ENCODE measurements at regions not wholly inside any gene's neighbourhood (a gene's known extent, or its start where the extent isn't known, plus 50 kb on each side); places are given as distances from the start of the nearest gene placed in this dataset.

DNA sequence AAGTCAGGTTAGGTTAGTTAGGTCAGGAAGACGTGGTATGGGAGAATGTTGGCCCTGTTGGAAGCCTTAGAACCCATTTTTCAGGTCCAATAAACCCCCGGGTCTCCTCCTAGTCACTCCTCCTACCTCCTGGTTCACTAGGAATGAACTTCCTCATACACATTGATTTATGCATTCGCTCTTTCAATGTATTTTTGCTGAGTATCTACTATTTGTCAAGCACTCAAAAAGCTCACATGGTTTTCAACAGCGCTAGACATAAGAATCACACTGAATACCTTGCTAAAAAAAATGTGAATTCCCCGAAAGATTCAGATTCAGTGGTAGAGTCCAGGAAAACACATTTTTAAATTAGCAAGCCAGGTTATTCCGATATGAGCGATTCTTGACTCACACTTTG, 85.8 kb upstream of the LRRN2 start:
- WGBS (ENCODE audit: insufficient coverage, low coverage, low lambda C conversion rate, missing lambda C conversion rate) = 83% methylated on average over 7 of the region's 7 CpGs
- DNase-seq = no peak
- TF ChIP-seq CTCF (IDR thresholded peaks at IDR 0.05) (no peak), POLR2A (IDR thresholded peaks at IDR 0.05) (no peak)
- Histone ChIP-seq H3K27me3 (peaks cover 0 to 4% of the 10 kb centered on the region in 2 donors), H3K9me3 (no peaks in the 10 kb centered on the region), H3K4me3 (no peak overlapping the region), H3K4me1 (no peaks in the 10 kb centered on the region), H3K27ac (no peak overlapping the region), H3K36me3 (no peaks in the 10 kb centered on the region)
- intact Hi-C loops (cut with DNase I) = no loop called here
- ATAC-seq = no peak

DNA sequence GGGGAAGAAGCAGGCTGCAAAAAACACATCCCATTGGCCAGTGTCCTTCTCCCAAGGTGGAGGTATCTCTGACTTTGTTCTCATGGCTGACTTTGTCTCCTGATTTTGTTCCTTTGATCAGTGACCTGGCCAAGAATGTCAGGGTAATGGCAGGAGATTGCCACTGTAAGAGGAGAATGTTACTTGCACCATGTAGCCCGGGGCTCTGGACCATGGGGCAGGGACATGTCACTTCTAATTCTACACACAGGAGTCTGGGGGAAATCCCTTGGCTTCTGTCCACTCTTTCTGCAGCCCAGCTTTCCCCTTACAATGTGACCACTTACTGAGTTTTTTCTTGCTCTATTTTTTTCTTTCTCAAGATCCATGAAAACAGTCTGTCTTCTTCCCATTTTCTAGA, 87.7 kb upstream of the LRRN2 start:
- Histone ChIP-seq H3K27me3 (no peaks in the 10 kb centered on the region), H3K36me3 (no peaks in the 10 kb centered on the region), H3K27ac (no peak overlapping the region), H3K9me3 (no peaks in the 10 kb centered on the region), H3K4me3 (no peak overlapping the region), H3K4me1 (no peaks in the 10 kb centered on the region)
- ATAC-seq = no peak
- no peak for TF ChIP-seq CTCF (IDR thresholded peaks at IDR 0.05)
- TF ChIP-seq POLR2A (IDR thresholded peaks at IDR 0.05) = no peak
- no peak for DNase-seq
- intact Hi-C loops (cut with DNase I) = no loop called here
- 29% methylated on average over 1 of the region's 1 CpG for WGBS (ENCODE audit: insufficient coverage, low coverage, low lambda C conversion rate, missing lambda C conversion rate)

DNA sequence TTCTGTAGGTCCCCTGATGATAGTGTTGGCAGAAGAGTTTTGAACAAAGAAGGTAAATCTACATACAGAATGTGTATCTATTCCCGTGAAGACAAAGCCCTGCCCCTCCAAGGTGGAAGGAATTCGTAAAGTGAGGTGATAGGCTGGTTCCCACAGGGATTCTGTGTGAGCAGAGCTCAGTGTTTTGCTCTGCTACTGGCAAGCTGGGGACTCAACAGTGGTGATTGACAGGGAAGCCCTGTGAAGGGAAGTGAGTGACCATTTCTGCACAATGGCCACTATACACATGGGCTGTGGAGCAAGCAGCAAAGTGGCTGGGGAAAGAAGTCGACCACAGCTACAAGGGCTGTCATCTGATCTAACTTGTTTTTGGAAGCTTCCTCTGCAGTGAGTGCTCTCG, 90.0 kb upstream of the LRRN2 start:
- Histone ChIP-seq H3K4me3 (no peak overlapping the region), H3K27me3 (no peaks in the 10 kb centered on the region), H3K36me3 (no peaks in the 10 kb centered on the region), H3K9me3 (no peaks in the 10 kb centered on the region), H3K27ac (no peak overlapping the region), H3K4me1 (no peaks in the 10 kb centered on the region)
- ATAC-seq (no peak), DNase-seq (no peak)
- intact Hi-C loops (cut with DNase I) = no loop called here
- WGBS (ENCODE audit: insufficient coverage, low coverage, low lambda C conversion rate, missing lambda C conversion rate) = 19% methylated on average over 3 of the region's 4 CpGs
- no peak for TF ChIP-seq CTCF (IDR thresholded peaks at IDR 0.05)
- no peak for TF ChIP-seq POLR2A (IDR thresholded peaks at IDR 0.05)

- Histone ChIP-seq H3K27ac (no peak overlapping the region), H3K4me1 (no peaks in the 10 kb centered on the region), H3K9me3 (no peaks in the 10 kb centered on the region), H3K36me3 (no peaks in the 10 kb centered on the region), H3K4me3 (no peak overlapping the region), H3K27me3 (no peaks in the 10 kb centered on the region)
- intact Hi-C loops (cut with DNase I) = no loop called here
- TF ChIP-seq CTCF (IDR thresholded peaks at IDR 0.05) (no peak), POLR2A (IDR thresholded peaks at IDR 0.05) (no peak)
- WGBS (ENCODE audit: insufficient coverage, low coverage, low lambda C conversion rate, missing lambda C conversion rate) = 82% methylated on average over 7 of the region's 7 CpGs
- no peak for ATAC-seq
- no peak for DNase-seq
Measured at GRCh38 chr1:204777591-204777990, 92.1 kb upstream of the LRRN2 start.

DNA sequence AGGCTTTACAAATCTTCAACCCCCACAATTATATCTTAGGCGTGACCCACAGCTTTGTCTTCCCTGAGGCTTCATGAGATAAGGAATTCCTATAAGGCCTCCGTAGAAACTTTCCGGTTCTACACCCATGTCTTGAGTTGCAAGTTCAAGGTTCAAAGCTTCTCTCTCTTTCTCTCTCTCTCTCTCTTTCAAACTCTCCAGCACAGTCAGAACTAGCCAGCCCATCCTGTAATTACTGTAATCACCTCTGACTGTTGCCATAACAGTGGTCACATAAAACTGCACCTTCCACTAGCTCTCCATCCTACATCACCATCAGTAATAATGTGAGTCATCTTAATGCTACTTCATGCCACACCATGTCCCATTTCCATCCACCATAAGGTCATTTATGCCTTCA, 90.0 kb upstream of the NFASC start:
- intact Hi-C loops (cut with DNase I) = no loop called here
- Histone ChIP-seq H3K27me3 (no peaks in the 10 kb centered on the region), H3K4me3 (no peak overlapping the region), H3K4me1 (no peaks in the 10 kb centered on the region), H3K27ac (no peak overlapping the region), H3K36me3 (no peaks in the 10 kb centered on the region), H3K9me3 (no peaks in the 10 kb centered on the region)
- ATAC-seq (no peak), DNase-seq (no peak)
- TF ChIP-seq CTCF (IDR thresholded peaks at IDR 0.05) (no peak), POLR2A (IDR thresholded peaks at IDR 0.05) (no peak)
- 80% methylated on average over 3 of the region's 3 CpGs for WGBS (ENCODE audit: insufficient coverage, low coverage, low lambda C conversion rate, missing lambda C conversion rate)
